ENCODE measurements at regions not wholly inside any gene's neighbourhood (a gene's known extent, or its start where the extent isn't known, plus 50 kb on each side); places are given as distances from the start of the nearest gene placed in this dataset.

DNA sequence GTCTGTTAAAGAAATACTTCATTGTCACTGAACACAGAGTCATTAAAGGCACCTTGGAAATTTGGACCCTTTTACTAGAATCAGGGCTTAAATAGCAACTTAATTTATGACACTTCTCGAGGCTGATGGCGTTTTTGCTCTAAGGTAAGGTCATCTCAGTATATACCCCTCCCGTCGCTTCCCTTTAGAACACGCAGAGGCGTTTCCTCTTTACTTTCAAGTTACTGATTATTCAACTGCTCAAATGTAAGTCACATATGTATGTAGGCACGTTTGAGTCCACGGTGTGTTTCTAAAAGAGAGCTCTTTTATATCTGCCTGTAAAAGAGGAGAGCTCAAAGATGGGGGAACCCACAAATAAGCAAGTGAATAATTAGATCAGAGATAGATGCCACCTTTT is 181.5 kb downstream of the TSHZ3 start:
- no peak for DNase-seq (ENCODE audit: low spot score)
- intact Hi-C loops (cut with DNase I) = no loop called here

DNA sequence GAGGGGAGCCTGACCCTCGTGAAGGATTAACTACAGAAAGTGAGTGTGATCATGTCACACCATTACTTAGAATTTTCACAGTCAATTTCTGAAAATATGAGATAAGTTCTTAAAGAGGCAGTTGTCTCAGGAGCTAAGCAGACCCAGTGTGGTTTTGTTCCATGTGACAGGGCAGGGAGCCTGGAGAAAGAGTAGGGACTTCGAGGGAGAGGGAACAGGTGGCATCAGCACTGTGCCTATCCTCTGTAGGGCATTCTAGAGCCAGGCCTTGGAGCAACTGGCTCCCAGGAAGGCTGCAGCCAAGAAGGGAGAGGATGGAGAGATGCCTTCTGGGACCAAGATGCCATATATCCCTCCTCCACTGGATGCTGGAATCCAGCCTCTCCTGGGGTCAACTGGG is 183.0 kb downstream of the TSHZ3 start:
- intact Hi-C loops (cut with DNase I) = no loop called here
- DNase-seq (ENCODE audit: low spot score) = no peak

DNA sequence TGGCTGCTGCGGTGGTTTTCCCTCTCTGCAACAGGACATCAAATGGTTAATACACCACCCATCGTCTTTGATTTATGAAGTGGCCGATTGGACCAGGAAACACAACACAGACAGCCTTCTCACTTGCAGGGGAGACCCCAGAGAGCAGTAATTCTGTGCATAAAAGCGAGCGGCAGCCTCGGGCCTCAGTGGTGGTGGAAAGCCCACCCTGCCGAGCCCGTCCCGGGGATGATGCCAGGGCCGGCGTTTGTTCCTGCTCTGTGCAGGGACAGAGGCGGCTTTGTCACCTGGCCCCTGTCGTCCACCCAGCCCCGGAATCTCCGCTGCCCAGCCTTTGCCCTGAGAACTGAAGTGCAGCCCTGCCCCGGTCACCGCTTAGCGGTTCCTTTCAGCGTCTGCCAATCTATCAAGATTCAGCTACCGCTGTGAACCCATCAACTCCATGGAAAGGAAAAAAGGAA is 184.4 kb downstream of the TSHZ3 start:
- intact Hi-C loops (cut with DNase I) = no loop called here
- DNase-seq (ENCODE audit: low spot score) = no peak

DNA sequence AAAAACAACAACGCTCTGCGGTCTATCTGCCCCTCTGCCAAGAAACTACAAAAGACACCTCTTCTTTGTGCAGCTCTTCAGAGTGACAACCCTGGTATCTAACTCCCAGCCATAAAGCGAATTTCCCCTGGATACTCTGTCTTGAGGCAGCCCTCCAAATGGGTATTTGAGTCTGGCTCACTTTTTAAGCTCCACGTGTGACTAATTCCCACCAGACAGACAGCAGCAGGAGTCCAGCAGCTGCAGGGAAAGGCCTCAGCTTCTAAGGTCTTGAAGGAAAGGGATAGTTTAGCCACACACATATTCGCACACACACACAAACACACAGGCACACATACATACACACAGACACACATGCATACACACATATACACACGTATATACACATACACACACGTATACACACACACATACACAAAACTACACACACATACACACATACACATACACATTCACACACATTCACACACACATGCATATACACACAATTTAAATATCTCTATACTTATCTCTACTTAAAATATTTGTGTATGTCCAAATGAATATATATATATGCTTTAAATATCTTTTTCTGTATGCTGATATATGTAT is 188.8 kb downstream of the TSHZ3 start:
- no peak for DNase-seq (ENCODE audit: low spot score)
- intact Hi-C loops (cut with DNase I) = no loop called here

DNA sequence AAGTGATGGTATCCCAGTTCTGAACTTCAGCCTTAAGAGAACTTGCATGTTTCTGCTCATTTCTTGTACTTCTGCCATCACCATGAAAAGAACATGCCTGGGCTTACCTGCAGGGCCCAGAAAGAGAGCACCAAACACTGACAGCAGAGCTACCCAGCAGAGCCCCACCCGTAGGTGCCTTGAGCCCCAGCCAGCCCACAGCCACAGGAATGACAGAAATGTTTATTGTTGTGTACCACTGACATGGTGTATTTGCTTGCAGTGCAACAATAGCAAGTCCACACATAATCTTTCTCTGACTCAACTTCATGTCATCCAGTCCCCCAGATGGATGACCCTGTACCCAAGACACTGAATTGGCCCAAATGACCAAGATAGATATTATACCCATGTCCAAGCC is 195.2 kb downstream of the TSHZ3 start:
- intact Hi-C loops (cut with DNase I) = no loop called here
- no peak for DNase-seq (ENCODE audit: low spot score)

DNA sequence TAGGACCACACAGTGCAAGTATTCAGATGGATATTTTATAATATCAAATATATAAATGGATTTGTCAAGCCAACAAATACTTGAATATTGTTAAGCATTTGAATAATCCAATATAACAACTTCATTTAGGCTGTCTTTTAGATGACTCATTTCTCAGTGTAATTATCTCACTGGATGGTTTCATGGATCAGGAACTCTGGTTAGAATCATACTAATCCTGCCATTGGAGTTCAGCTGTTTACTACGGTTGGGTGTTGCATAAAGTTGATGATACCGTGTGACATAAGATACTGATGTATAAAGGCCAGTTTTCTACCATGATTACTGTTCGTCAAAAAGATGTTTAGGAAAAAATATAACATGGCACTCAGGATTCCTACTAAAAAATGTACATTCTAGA is 196.3 kb downstream of the TSHZ3 start:
- no peak for DNase-seq (ENCODE audit: low spot score)
- intact Hi-C loops (cut with DNase I) = no loop called here

DNA sequence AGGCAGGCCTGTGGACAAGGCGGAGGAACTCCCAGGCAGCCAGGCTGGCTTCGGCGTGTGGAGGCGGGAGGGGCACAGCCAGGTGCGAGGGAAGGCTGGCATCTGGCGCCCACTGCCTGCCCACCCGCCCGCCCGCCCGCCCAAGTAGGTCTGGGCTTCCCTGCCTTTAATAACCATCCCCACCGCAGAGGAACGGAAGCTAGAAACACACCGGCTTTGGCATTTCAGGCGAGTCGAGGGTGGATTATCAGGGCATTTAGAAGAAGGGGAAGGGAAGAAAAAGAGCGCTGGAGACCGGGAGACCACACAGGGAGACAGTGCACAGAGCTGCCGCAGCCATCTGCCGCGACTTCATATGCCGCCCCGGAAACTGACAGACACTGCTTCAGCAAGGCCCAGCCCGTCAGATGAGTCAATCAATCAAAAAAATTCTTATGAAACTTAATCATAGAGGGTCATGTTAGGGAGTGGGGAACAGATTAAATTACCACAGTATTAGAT is 199.7 kb downstream of the TSHZ3 start:
- no peak for DNase-seq (ENCODE audit: low spot score)
- intact Hi-C loops (cut with DNase I) = no loop called here

DNA sequence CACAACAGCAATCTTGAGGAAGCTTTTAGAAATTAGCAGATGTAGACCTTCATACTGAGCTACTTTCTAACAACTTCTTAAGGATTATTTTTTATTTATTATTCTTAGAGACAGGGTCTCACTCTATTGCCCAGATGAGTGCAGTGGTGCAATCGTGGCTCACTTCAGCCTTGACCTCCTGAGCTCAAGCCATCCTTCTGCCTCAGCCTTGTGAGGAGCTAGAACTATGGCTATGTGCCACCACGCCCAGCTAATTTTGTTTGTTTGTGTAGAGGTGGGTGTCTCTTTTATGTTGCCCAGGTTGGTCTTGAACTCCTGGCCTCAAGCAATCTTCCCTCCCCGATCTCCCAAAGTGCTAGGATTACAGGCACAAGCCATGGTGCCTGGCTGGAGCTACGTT is 200.6 kb downstream of the TSHZ3 start:
- no peak for DNase-seq (ENCODE audit: low spot score)
- intact Hi-C loops (cut with DNase I) = no loop called here

DNA sequence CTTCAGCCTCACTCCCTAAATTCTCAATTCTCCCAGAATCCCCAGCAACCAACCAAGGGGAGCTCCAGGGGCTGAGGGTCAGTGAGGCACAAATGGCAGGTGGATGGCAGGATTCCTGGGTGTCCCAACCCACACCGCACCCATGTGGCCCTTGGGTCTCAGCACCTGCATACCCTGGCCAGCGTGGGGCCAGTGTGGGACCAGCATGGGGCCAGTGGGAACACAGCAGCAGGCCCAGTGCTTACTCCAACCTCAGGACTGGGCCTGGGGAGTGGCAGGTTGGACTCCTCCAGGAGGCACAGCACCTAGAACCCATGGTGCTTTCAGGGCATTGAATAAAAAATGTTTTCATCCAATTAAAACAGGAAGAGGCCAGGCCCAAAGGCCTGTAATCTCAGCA is 202.0 kb downstream of the TSHZ3 start:
- intact Hi-C loops (cut with DNase I) = no loop called here

DNA sequence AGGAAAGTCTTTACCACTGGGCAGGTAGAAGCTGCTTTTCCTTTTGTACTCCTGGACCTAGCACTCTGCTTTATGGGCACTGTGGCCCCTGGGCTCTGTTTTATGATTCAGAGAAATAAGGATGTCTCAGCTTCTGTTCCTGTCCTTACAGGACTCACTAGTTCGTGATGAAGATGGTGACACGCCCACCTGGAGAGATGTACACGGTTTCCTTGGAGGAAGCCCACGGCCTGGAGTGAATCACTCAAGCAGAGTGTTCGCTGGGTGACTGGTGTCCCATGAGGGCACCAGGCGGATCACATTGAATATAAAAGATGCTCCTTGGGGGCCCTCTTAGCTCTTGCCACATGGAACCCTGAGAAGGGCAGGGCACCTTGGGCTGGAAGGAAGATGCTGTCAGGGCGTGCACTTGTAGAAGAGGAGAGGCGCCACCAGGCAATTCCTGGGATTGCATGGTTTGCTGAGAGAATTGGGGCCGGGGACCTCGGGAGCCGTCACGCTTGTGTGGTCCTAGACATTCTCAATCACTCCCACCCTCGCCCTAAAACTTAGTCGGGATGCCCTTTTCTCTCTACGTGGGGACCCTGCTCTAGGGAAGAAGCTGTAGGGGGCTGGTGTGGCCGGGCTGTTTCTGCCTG is 202.6 kb downstream of the TSHZ3 start:
- intact Hi-C loops (cut with DNase I) = no loop called here
- no peak for DNase-seq (ENCODE audit: low spot score)

More for the DNA sequence above, 202.0 kb downstream of the TSHZ3 start:
- no peak for DNase-seq (ENCODE audit: low spot score)

DNA sequence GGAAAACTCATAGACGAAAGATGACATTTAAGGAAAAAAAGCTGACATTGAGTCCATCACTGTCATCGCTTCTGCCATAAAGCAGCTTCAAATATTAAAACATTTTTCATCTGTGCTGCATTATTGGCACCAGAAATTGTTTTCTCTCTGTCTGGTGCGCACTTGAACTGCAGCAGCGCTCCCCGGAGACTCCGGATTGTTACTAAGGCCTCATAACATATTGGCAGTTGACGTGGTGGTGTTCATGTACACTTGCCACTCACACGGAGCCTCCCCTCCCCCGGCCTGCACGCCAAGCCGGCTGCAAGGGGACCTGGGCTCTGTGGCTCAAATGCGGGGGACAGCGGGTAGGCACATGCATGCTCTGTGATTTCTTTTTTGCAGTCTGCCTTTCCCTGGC is 203.2 kb downstream of the TSHZ3 start:
- no peak for DNase-seq (ENCODE audit: low spot score)

DNA sequence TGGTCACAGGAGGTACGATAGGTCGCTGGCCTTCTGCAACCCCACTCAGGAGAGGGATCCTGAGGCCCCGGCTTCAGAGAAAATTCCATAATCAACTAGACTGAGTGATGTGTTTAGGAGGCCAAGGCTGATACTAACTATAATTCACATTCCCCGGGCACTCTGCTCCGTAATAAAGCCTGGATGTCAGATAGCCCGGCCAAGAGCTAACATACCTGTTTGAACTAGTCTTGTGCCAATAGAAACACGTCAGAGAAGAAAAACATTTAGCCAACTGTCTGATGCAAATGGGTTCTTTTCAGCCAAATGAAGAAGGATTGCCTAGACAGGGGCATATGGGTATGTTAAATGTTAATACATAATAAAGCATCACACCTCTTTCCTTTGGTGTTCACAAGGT is 204.2 kb downstream of the TSHZ3 start:
- DNase-seq (ENCODE audit: low spot score) = no peak
- intact Hi-C loops (cut with DNase I) = no loop called here

More for the DNA sequence above, 203.2 kb downstream of the TSHZ3 start:
- intact Hi-C loops (cut with DNase I) = no loop called here

DNA sequence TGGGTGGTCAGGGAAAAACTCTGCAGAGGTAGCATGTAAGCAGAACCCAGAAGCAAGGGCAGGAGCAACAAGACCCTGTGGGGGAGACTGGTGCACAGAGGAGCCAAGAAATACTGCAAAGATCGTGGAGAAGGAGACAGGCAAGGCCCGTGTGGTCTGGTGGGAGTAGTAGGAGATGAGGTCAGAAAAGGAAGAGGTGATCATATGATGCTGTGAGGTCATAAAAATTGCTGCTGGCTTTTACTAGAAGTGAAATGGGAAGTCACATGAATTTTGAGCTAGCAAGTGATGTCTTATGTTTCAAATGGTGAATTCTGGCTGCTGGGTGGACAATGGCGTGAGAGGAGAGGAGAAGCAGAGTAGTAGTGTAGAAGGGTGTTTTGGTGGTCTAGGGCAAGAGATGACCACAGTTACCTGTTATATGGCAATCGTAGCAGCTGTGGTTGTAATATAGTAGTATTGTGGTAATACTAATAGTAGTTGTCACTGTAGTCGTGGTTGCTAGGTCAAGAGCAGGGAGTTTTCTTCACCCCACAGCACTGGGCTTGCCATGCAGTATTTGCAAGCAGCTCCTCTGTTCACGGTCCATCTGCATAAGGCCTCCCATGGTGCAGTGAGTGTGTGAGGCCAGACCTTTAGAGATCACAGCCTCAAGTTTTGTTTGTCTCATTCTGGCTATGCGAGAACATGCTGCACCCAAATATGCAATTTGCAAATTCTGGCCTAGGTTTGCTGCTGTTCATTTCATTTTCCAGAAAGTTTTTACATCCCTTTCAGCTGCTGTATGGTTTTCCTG is 205.0 kb downstream of the TSHZ3 start:
- no peak for DNase-seq (ENCODE audit: low spot score)
- intact Hi-C loops (cut with DNase I) = no loop called here

DNA sequence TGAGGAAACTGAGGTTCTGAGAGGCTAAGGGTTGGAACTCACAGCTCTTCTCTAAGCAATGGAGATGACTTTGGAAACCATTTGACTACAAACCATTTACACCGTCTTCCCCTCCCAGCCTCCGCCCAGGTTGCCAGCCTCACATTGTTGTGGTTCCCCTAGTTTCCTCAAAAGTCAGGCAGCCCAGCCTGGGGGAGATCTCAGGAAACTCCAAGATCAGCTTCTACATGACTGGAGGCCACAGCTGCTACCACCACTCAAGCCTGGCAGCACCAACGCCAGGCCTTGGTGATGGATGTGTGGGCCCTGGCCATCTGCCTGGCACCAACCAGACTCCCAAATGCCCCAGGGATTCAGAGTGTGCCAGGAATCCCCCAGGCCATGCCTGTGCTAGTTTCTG is 207.9 kb downstream of the TSHZ3 start:
- DNase-seq (ENCODE audit: low spot score) = no peak
- intact Hi-C loops (cut with DNase I) = no loop called here

DNA sequence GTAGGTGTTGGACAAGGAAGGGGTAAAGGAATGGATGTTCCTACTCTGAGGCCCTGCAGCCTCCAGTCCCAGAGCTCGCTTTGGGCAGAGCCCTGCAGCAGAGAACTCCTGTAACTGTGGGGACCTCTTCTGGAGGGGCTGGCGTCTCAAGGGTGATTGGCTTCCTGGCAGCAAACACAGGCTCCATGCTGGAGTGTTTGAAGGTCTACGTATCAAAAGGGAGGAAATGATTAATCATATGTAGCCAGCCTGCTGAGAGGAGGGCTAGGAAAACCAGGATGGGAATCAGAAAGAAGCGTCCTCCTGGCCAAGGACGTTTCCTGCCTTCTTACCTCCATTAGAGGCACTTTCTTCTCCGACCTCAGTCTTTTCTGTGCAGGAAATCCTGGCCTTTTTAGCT is 208.5 kb downstream of the TSHZ3 start:
- intact Hi-C loops (cut with DNase I) = no loop called here
- no peak for DNase-seq (ENCODE audit: low spot score)

DNA sequence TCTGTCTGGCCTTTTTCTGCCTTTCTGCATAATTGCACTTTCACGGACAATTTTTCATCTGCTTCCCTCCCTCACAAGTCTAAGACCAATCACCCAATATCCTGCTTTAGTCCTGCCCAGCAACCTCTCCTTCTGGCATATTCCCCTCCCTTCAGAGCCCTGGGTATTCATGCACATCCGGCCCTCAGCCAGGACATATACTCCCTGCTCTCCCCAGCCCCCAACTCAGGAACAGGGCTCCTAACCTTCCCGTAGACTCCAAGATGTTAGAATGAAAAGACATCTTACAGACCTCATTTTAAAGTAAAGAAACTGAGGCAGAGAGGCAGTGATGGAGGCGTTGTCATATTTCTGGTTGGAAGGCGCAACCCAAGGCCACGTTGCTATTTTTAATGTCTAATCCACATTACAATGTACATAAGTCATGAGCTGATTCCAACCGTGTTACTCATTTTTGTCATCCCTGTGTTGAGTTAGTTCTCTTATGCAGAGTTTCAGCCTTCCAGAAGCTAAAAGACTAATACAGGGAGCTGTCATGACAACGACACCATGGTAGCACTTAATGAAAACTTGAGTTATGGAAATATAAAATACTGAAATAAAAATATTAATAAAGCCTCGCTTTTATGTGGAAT is 209.2 kb downstream of the TSHZ3 start:
- no peak for DNase-seq (ENCODE audit: low spot score)
- intact Hi-C loops (cut with DNase I) = no loop called here

DNA sequence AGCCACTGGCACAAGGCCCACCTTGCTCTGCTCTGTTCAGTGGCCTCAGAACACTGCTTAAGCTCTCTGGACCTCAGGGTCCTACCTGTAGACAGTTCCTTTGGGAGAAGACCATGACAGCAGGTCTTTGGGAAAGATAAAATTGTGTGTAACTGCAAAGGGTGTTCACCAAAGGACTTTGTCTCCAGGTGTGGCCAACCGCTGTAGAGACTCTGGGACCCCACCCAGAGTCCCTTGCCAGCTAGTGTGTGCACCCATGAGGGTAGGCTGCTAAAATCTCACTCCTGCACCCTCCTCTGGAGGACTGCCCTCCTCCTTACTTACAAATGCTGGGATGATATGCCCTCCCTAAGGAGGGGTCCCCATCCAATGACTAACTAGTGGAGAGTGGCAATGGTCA is 211.2 kb downstream of the TSHZ3 start:
- intact Hi-C loops (cut with DNase I) = no loop called here
- DNase-seq (ENCODE audit: low spot score) = no peak

DNA sequence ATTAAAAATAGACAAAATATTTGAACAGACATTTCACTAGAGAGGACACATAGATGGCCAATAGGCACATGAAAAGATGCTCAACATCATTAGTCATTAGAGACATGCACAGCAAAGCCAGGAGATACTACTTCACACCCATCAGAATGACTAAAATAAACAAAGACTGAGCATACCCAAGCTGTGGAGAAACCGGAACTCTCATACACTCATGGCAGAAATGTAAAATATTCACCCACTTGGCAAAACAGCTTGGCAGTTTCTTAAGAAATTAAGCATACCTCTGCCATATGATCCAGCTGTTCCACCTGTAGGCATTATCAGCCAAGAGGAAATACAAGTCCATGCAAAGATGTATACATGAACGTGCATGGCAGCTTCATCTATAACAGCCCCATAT is 213.4 kb downstream of the TSHZ3 start:
- no peak for DNase-seq (ENCODE audit: low spot score)
- intact Hi-C loops (cut with DNase I) = no loop called here

DNA sequence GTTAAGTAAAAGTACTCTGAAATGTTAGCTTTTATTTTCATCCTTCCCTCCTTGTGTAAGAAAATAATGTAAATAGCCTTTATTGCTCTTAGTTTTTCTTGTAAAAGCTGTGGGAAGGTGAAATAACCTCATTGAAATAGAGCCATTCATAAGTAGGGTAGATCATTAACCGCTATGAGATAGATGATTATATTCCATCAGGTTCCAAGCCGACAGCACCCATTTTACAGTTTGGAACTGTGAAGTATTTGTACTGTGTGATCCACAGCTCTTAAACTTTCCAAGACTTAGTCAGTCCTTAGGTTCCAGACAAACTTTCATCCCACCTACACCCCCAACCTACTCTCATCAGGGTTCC is 216.5 kb downstream of the TSHZ3 start:
- intact Hi-C loops (cut with DNase I) = no loop called here
- no peak for DNase-seq (ENCODE audit: low spot score)

DNA sequence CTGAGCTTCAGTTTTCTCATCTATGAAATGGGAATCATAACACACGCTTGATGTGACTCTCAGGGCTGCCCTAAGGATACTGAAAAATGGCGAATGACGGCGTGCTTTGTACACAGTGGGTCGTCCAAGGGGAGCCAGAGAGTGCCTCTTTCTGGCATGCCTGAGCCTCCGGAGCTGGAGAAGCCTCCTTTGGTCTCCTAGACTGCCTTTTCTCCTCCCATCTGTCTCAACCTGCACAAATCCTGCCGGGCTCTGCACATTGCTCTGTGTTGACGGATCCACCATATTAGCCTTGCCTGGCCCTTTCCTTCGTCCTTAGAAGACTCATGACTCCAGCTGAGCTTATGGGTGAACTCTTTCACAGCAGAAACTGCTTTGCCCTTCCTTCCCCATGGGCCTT is 220.9 kb downstream of the TSHZ3 start:
- DNase-seq (ENCODE audit: low spot score) = peak; percentile 19
- intact Hi-C loops (cut with DNase I) = no loop called here
